GM21447 (cell line): ENCODE measurements at regions not wholly inside any gene's neighbourhood (a gene's known extent, or its start where the extent isn't known, plus 50 kb on each side); places are given as distances from the start of the nearest gene placed in this dataset.

Experiments used
- ATAC-seq: cut with Tn5 transposase; IDR thresholded peaks from one replicate; pipeline ENCODE4 v1.9.1; 2021; ENCODE audit not compliant: unreplicated experiment

GRCh38 chr3:109532257-109533216 lies 195.2 kb upstream of the DPPA4 start:
- no peak for ATAC-seq

DNA sequence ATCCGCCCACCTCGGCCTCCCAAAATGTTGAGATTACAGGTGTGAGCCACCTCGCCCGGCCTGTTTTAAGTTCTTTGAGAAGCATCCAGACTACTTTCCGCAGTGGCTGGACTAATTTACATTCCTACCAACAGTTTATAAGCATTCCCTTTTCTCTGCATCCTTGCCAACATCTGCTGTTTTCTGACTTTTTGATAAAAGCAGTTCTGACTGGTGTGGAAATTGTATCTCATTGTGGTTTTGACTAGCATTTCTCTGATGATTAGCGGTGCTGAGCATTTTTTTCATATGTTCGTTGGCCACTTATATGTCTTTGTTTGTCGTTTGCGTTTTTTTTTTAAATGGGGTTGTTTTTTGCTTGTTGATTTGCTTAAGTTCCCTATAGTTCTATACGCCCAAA lies 208.4 kb upstream of the DPPA4 start:
- no peak for ATAC-seq

DNA sequence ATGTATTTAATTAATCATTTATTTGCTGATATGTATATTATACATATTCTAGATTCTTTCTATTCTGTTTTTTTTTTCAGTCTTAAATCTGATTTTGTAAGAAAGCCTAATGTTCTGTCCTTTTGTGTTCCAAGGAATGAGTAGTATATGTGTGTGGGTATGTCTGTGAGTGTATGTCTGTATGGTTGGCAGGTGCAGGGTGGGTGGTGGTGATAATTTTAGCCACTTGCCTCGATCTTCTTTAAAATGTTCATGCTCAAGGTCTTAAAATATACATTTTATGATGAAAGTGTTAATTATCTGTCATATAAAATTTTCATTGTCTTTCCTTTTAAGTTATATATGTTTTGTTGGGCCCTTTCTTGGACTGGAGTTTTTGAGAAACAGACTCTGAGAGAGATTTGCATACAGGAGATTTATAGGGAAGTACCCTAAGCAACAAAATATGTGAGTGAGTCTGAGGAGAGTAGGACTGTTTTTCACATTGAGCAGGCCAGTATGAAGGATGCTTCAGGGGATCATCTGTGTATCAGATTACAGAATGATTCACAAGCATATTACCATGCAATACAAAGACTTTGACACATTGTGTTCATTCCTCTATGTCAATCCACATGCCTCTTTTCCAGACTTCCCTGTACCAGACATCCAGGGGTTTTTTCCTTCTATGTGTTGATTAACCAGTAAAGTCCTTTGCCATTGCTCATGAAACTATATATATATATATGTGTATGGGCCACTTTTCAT lies 211.0 kb upstream of the DPPA4 start:
- ATAC-seq, result no peak

DNA sequence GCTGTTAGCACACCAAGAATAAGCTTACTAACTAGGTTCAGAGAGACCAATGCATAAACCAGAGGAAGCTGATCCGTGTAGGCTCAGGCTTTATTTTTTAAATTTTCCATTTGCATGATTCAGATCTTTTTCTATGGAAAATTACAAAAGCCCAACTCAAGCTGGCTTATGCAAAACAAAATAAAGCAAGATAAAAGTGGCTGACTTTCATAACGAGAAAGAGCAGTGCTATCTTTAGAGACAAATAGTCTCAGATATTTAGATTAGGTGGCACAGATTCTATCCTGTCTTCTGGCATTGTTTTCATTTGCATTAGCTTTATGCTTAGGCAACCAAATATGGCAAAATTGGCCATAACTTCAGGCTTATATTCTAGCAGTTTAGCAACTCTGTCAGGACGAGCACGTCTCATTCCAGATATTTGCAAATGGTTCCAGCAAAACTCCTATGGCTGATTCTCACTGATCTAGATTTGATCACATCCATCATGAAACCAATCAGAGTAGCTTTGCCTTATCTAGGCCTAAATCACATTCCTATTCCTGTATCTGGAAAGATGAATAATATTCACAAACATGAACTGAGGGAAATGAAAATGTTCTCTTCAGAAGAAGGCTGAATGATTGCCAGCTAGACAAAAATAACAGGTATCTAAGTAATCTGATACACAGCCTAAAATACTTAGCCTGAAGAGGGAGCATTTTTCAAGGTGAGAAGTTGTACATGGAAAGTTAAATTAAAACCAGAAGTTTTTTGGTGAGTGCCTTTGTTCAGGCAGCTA lies 216.4 kb upstream of the DPPA4 start:
- no peak for ATAC-seq

DNA sequence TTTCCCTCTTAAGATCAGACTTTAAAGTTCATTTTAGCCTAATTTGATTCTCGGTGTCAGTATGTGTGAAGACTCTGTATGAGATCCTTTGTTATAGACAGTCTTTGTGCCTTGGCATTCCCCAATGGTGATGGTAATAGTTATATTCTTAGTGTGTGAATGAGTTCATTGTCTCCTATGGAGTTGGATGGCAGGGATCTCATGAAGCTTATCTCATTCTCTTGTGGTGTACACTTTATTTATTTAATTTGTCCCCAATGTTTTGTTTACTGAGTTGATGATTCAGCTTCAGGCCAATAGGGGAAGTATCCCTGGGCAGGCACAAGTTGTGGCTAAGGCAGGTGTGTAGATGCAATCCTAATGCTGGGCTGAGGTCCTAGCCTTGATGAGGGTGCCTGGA lies 222.0 kb upstream of the DPPA4 start:
- ATAC-seq, result no peak

DNA sequence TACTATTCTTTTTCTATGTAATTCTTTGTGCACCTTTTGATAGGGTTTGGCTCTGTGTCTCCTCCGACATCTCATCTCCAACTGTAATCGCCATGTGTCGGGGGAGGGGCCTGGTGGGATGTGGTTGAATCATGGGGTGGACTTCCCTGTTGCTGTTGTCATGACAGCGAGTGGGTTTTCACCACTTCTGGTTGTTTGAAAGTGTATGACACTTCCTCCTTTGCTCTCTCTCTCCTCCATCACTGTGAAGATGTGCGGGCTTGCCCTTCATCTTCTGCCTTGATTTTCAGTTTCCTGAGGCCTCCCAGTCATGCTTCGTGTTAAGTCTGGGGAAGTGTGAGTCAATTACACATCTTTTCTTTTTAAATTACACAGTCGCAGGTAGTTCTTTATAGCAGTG lies 225.8 kb upstream of the DPPA4 start:
- no peak for ATAC-seq

DNA sequence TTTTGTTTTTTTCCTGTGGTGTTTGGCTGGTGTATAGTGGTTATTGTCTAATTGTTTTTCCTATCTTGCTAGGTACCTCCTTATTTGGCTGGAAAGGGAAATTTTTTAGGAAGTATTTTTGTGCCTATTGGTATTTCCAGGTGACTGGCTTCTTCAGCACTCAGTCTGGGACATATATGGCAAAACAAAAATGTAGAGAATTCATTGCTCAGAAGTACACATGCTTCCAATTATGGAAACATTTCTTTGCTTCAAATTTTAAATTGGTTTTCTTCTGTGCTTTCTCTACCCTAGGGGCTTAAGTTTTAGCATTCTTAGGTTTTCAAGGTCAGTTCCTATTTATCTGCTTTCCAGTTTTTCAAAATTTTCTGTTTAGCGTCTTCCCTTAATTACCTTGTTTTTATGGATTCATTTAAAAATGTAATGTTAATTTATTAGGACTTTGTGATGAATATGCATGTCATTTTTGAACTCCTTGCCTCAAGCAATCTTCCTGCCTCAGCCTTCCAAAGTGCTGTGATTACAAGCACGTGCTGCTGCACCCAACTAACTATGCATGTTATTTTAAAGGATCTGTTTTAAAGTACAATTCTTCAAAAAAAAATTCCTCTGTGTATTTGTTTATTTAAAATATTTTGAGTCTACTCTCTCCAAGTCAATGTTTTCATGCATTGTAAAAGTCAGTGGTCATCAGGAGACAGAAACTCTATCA lies 231.9 kb upstream of the DPPA4 start:
- ATAC-seq, result no peak

GRCh38 chr3:109570408-109570807 lies 233.1 kb upstream of the DPPA4 start:
- ATAC-seq, result no peak

DNA sequence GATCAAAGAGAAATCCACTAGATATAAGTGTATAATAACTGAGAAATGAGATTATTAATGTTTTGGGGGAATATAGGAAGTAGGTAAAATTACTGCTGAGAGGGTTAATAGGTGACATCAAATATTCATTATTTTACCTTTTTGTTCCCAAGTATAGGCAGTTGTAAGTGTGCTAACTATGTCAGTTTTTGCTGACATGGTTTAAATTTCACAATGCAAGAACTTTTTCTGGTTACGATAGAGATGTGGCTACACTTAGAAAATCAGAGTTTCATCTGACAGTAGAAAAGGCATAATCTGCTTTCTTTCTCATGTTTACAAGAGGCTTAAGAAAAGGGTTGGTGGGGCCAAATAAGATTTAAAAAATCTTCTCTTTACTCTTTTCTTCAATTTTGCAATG lies 235.0 kb upstream of the DPPA4 start:
- no peak for ATAC-seq

GRCh38 chr3:109596991-109597390 lies 259.6 kb upstream of the DPPA4 start:
- ATAC-seq, result no peak

DNA sequence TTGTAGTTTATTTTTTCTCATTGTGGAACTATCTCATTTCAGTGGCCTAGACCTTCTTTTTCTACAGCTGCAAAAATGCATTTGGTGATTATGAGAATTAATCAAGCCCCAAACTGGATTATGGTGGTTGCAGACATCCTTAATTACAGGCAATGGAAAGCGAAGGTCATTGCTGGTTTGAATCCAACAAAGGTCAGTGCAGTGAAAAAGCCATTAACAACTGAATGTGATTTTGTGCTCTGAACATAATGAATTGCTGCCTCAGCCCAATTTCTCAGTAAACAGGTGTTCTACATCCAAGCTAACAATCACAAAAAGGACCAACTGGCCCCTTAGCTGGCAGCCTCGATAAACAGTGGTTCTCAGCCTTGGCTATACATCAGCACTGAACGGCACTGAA lies 260.1 kb upstream of the DPPA4 start:
- ATAC-seq, result no peak

- no peak for ATAC-seq
Measured at GRCh38 chr3:109607897-109608296, 270.6 kb upstream of the DPPA4 start.

DNA sequence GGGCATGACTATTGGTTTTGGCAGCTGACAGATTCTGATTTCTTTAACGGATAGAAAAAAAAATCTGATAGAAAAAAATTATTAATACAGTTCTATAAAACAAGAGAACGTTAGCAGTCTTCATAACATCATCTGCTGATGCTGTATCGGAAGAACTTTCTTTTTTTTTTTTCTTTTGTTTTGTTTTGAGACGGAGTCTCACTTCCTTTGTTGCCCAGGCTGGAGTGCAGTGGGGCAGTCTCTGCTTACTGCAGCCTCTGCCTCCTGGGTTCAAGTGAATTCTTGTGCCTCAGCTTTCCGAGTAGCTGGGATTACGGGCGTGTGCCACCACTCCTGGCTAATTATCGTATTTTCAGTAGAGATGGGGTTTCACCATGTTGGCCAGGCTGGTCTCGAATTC lies 271.2 kb upstream of the DPPA4 start:
- no peak for ATAC-seq

- ATAC-seq, result no peak
Measured at GRCh38 chr3:109618766-109619378, 281.5 kb upstream of the DPPA4 start.

GRCh38 chr3:109631897-109632296 lies 294.6 kb upstream of the DPPA4 start:
- ATAC-seq, result no peak

GRCh38 chr3:109640146-109640652 lies 302.9 kb upstream of the DPPA4 start:
- ATAC-seq, result no peak

- no peak for ATAC-seq
Measured at GRCh38 chr3:109642025-109642424, 304.7 kb upstream of the DPPA4 start.

DNA sequence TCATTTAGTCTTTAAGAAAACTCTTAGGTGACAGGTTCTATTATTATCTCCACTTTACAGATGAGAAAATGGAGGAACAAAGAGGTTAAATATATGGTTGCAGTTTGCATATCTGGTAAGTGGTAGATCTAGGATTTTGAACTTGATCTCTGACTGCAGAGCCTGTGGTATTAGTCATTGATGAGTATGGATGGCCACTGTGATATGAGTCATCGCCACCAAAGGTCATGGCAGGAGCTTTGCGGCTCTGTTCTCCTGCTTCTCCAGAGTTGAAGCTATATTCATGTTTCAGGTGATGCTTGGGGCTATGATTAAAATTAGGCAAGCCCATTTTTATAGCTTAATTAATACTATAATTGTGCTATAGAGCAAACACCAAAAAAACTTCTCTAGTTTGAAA lies 306.2 kb upstream of the DPPA4 start:
- ATAC-seq, result no peak

GRCh38 chr3:109644332-109644731 lies 307.0 kb upstream of the DPPA4 start:
- ATAC-seq, result no peak

GRCh38 chr3:109644746-109645145 lies 307.4 kb upstream of the DPPA4 start:
- ATAC-seq, result no peak
